NB4 (cell line): ENCODE measurements at regions not wholly inside any gene's neighbourhood (a gene's known extent, or its start where the extent isn't known, plus 50 kb on each side); places are given as distances from the start of the nearest gene placed in this dataset.

Experiments used
- CTCF ChIP-seq: IDR thresholded peaks from one replicate; pipeline ENCODE4 v1.5.1; 2012; ENCODE audit warnings: low read depth, low read length
- MAX ChIP-seq: IDR thresholded peaks from 2 replicates; pipeline ENCODE4 v1.6.1; 2011; ENCODE audit warnings: low read depth, low read length
- MYC ChIP-seq: IDR thresholded peaks from 2 replicates; pipeline ENCODE4 v1.6.1; 2011; ENCODE audit warnings: low read depth, low read length
- POLR2A ChIP-seq: IDR thresholded peaks from 2 replicates; pipeline ENCODE4 v1.6.1; 2011; ENCODE audit warnings: mild to moderate bottlenecking; ENCODE audit not compliant: insufficient read length; ENCODE audit errors: extremely low read depth

- TF ChIP-seq CTCF (no peak), POLR2A (no peak), MAX (no peak), MYC (no peak)
These were observed 202.7 kb downstream of the EDEM1 start for GRCh38 chr3:5390221-5390620.
